ENCODE measurements at regions not wholly inside any gene's neighbourhood (a gene's known extent, or its start where the extent isn't known, plus 50 kb on each side); places are given as distances from the start of the nearest gene placed in this dataset.
"Not testable (repeated sequence)": the region's sequence is repeated elsewhere in the genome, so short reads cannot be mapped to it uniquely, and the experiment has no call there.

- H3K36me3 ChIP-seq; H3K4me3 ChIP-seq; DNase-seq (ENCODE audit: low spot score); H3K27me3 ChIP-seq (replicated peaks; ENCODE audit: insufficient read depth); H3K4me1 ChIP-seq (replicated peaks); H3K27ac ChIP-seq; H3K9me3 ChIP-seq; intact Hi-C loops (cut with DNase I): not testable (repeated sequence)
- no CpG with 5 or more reads among the region's 12 CpGs for WGBS
Measured at GRCh38 chr1:149711651-149712050, 70.8 kb upstream of the FCGR1A start.

GRCh38 chr1:149712154-149712927 is 70.2 kb upstream of the FCGR1A start:
- H3K9me3 ChIP-seq; H3K4me3 ChIP-seq; DNase-seq (ENCODE audit: low spot score); H3K27me3 ChIP-seq (replicated peaks; ENCODE audit: insufficient read depth); H3K4me1 ChIP-seq (replicated peaks); H3K27ac ChIP-seq; H3K36me3 ChIP-seq; intact Hi-C loops (cut with DNase I): not testable (repeated sequence)
- WGBS, result 25% methylated on average over 25 of the region's 30 CpGs

GRCh38 chr1:149713513-149713912 is 69.0 kb upstream of the FCGR1A start:
- H3K36me3 ChIP-seq; H3K27me3 ChIP-seq (replicated peaks; ENCODE audit: insufficient read depth); H3K4me1 ChIP-seq (replicated peaks); H3K4me3 ChIP-seq; DNase-seq (ENCODE audit: low spot score); intact Hi-C loops (cut with DNase I); H3K9me3 ChIP-seq; H3K27ac ChIP-seq: not testable (repeated sequence)
- WGBS, result 15% methylated on average over 3 of the region's 6 CpGs

GRCh38 chr1:149713952-149714351 is 68.5 kb upstream of the FCGR1A start:
- H3K9me3 ChIP-seq; DNase-seq (ENCODE audit: low spot score); H3K36me3 ChIP-seq; H3K4me1 ChIP-seq (replicated peaks); intact Hi-C loops (cut with DNase I); H3K4me3 ChIP-seq; H3K27ac ChIP-seq; H3K27me3 ChIP-seq (replicated peaks; ENCODE audit: insufficient read depth): not testable (repeated sequence)
- 70% methylated on average over 1 of the region's 4 CpGs for WGBS

- H3K27me3 ChIP-seq (replicated peaks; ENCODE audit: insufficient read depth); H3K36me3 ChIP-seq; DNase-seq (ENCODE audit: low spot score); H3K27ac ChIP-seq; H3K9me3 ChIP-seq; H3K4me3 ChIP-seq; intact Hi-C loops (cut with DNase I); H3K4me1 ChIP-seq (replicated peaks): not testable (repeated sequence)
- WGBS, result no CpG with 5 or more reads among the region's 3 CpGs
Measured at GRCh38 chr1:149724618-149725302, 57.7 kb upstream of the FCGR1A start.

GRCh38 chr1:149726688-149727087 is 55.8 kb upstream of the FCGR1A start:
- H3K9me3 ChIP-seq; H3K4me1 ChIP-seq (replicated peaks); H3K36me3 ChIP-seq; DNase-seq (ENCODE audit: low spot score); H3K27ac ChIP-seq; intact Hi-C loops (cut with DNase I); H3K4me3 ChIP-seq; H3K27me3 ChIP-seq (replicated peaks; ENCODE audit: insufficient read depth): not testable (repeated sequence)
- WGBS, result no CpG with 5 or more reads among the region's 4 CpGs

GRCh38 chr1:149728598-149728997 is 53.9 kb upstream of the FCGR1A start:
- H3K27ac ChIP-seq; H3K4me1 ChIP-seq (replicated peaks); H3K36me3 ChIP-seq; H3K27me3 ChIP-seq (replicated peaks; ENCODE audit: insufficient read depth); DNase-seq (ENCODE audit: low spot score); H3K4me3 ChIP-seq; H3K9me3 ChIP-seq; intact Hi-C loops (cut with DNase I): not testable (repeated sequence)
- no CpG with 5 or more reads among the region's 3 CpGs for WGBS

Small RNAs in the stretch of these regions (small RNA-seq; reads per million reads assigned to genes)
- gene RF00003 (0 reads per million in 2 donors), gene RNU1-68P (0 reads per million in 2 donors)
